ENCODE measurements at regions not wholly inside any gene's neighbourhood (a gene's known extent, or its start where the extent isn't known, plus 50 kb on each side); places are given as distances from the start of the nearest gene placed in this dataset.

GRCh38 chr13:34037636-34038540 lies 219.9 kb downstream of the RFC3 start:
- TF ChIP-seq POLR2A (IDR thresholded peaks at IDR 0.05; ENCODE audit: borderline replicate concordance, extremely low read depth, insufficient read depth, insufficient read length) (no peak), EZH2phosphoT487 (IDR thresholded peaks at IDR 0.05; ENCODE audit: borderline replicate concordance) (no peak), EGR1 (IDR thresholded peaks at IDR 0.05; ENCODE audit: low read depth) (no peak), POLR2AphosphoS5 (IDR thresholded peaks at IDR 0.05; ENCODE audit: low read depth, low read length) (no peak)
